ENCODE measurements at regions not wholly inside any gene's neighbourhood (a gene's known extent, or its start where the extent isn't known, plus 50 kb on each side); places are given as distances from the start of the nearest gene placed in this dataset.

DNA sequence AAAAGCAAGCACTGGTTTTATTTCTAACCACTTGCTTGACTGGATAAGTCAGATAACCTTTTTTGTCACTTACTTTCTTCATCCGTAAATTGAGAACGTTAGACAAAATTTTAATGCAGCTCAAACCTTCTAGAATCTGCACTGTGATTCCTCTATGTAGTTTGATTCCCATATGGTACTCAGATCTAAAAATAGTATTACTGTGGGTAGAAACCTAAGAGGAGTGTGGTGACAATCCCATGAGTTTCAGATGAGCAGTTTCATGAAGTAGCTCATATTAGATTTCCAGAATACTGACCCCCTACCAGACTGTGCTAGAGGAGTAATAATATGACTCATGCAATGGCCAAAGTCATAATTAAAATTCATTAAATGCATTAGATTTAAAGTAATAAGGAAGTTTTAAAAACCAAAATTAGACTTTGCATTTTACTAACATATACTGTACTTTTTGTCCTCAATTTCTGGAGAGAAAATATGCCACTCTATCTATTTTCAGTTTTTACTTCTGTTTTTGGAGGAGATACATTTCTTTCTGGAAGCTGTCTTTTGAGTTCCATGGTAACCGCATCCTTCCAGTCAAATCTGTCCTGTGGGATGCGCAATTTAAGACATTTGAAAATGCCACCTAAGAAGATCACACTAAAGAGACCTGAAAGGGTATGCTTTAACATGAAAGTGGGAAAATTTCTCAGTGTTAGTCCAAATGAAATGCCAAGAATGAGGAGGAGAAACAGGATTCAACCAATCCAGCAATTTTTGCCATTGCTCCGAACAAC is 64.1 kb upstream of the GPM6A start:
- no TSS peak for BruUV-seq (replicated peaks)
- Histone ChIP-seq H3K27me3 (ENCODE audit: control insufficient read depth in 2 of 2, insufficient read depth in 2 of 2, low read length in 2 of 2) (no peaks in the 10 kb centered on the region), H3K4me1 (ENCODE audit: control insufficient read depth, extremely low read depth, insufficient read depth, low read length) (no peaks in the 10 kb centered on the region), H3K4me3 (replicated peaks in 1 of 3; ENCODE audit: insufficient read depth in 1 of 3, low read depth in 1 of 3, low read length in 3 of 3) (no peak overlapping the region), H3K36me3 (ENCODE audit: control insufficient read depth in 2 of 2, extremely low read depth in 1 of 2, insufficient read depth in 2 of 2, low read length in 2 of 2) (no peaks in the 10 kb centered on the region), H3K4me2 (ENCODE audit: insufficient read depth, low read length) (no peak overlapping the region), H3K9me1 (replicated peaks; ENCODE audit: control insufficient read depth, extremely low read depth, insufficient read depth, low read length) (no peaks in the 10 kb centered on the region), H3K79me2 (ENCODE audit: control insufficient read depth, insufficient read depth, low read length) (no peaks in the 10 kb centered on the region), H3K27ac (ENCODE audit: insufficient read depth, low read depth, low read length) (no peak overlapping the region), H4K20me1 (replicated peaks; ENCODE audit: control insufficient read depth, extremely low read depth, insufficient read depth, low read length) (no peaks in the 10 kb centered on the region), H2AFZ (ENCODE audit: low read depth, low read length) (no peak overlapping the region), H3K9me3 (replicated peaks; ENCODE audit: control insufficient read depth, insufficient read depth, low read length) (peaks cover 1% of the 10 kb centered on the region), H3K9ac (replicated peaks; ENCODE audit: extremely low read depth, insufficient read depth, low read length) (no peak overlapping the region)
- DNase-seq (ENCODE audit: low read depth, low spot score) (no peak), FAIRE-seq (no peak)
- no peak for TF ChIP-seq JUN (IDR thresholded peaks at IDR 0.05; ENCODE audit: borderline replicate concordance, insufficient read depth, insufficient read length, low read depth)
- TF ChIP-seq, protein P1, sequence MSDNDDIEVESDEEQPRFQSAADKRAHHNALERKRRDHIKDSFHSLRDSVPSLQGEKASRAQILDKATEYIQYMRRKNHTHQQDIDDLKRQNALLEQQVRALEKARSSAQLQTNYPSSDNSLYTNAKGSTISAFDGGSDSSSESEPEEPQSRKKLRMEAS (IDR thresholded peaks at IDR 0.05; ENCODE audit: insufficient read depth, insufficient read length), result no peak
- TF ChIP-seq, protein P2, sequence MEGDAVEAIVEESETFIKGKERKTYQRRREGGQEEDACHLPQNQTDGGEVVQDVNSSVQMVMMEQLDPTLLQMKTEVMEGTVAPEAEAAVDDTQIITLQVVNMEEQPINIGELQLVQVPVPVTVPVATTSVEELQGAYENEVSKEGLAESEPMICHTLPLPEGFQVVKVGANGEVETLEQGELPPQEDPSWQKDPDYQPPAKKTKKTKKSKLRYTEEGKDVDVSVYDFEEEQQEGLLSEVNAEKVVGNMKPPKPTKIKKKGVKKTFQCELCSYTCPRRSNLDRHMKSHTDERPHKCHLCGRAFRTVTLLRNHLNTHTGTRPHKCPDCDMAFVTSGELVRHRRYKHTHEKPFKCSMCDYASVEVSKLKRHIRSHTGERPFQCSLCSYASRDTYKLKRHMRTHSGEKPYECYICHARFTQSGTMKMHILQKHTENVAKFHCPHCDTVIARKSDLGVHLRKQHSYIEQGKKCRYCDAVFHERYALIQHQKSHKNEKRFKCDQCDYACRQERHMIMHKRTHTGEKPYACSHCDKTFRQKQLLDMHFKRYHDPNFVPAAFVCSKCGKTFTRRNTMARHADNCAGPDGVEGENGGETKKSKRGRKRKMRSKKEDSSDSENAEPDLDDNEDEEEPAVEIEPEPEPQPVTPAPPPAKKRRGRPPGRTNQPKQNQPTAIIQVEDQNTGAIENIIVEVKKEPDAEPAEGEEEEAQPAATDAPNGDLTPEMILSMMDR (IDR thresholded peaks at IDR 0.05; ENCODE audit: extremely low read depth in 1 of 2, insufficient read depth in 1 of 2, low read depth in 1 of 2, low read length in 2 of 2), result no peak
- no peak for TF ChIP-seq GATA2 (IDR thresholded peaks at IDR 0.05; ENCODE audit: insufficient read depth, insufficient read length, low read depth, low read length)
- no peak for TF ChIP-seq MYC (IDR thresholded peaks at IDR 0.05; ENCODE audit: low read depth, low read length)
- no peak for TF ChIP-seq POLR2AphosphoS5 (IDR thresholded peaks at IDR 0.05; ENCODE audit: insufficient read depth, low read depth, low read length)
- TF ChIP-seq POLR2A (IDR thresholded peaks at IDR 0.05; ENCODE audit: low read depth, low read length), result no peak
- TF ChIP-seq FOS (IDR thresholded peaks at IDR 0.05; ENCODE audit: borderline replicate concordance, insufficient read depth, low read length), result no peak
- TF ChIP-seq EZH2 (IDR thresholded peaks at IDR 0.05; ENCODE audit: borderline replicate concordance, low read depth, low read length, severe bottlenecking), result no peak
- intact Hi-C loops (cut with micrococcal nuclease) (no loop called here), dilution Hi-C loops (cut with MboI; ENCODE audit: extremely low pct_ligation_motif_present, low sequenced_read_pairs) (no loop called here)
- CTCF ChIA-PET, result no interaction called here
- POLR2A ChIA-PET, result no interaction called here
